RCC 7860 (cell line): ENCODE measurements at regions not wholly inside any gene's neighbourhood (a gene's known extent, or its start where the extent isn't known, plus 50 kb on each side); places are given as distances from the start of the nearest gene placed in this dataset.
"Not testable (repeated sequence)": the region's sequence is repeated elsewhere in the genome, so short reads cannot be mapped to it uniquely, and the experiment has no call there.

Source experiments
- DNase-seq: peaks from one replicate; pipeline ENCODE4 v3.0.0-alpha.2; 2015; ENCODE audit warnings: low spot score
- FAIRE-seq: peaks from 2 replicates; lab custom pipeline; 2012; peaks lifted over from hg19 to GRCh38; lab: Jason Lieb, UNC

GRCh38 chr18:57954935-57955334 is 89.1 kb upstream of the NEDD4L start:
- DNase-seq (no peak), FAIRE-seq (no peak)

GRCh38 chr18:57953883-57954282 is 90.1 kb upstream of the NEDD4L start:
- DNase-seq (no peak), FAIRE-seq (no peak)

GRCh38 chr18:57951999-57952774 is 91.8 kb upstream of the NEDD4L start:
- FAIRE-seq (no peak), DNase-seq (no peak)

GRCh38 chr18:57951117-57951796 is 92.8 kb upstream of the NEDD4L start:
- DNase-seq, result no peak
- FAIRE-seq, result no peak

GRCh38 chr18:57950542-57950941 is 93.5 kb upstream of the NEDD4L start:
- FAIRE-seq (no peak), DNase-seq (no peak)

- DNase-seq, FAIRE-seq: not testable (repeated sequence)
Observed at GRCh38 chr18:57949335-57949734, 94.7 kb upstream of the NEDD4L start.

GRCh38 chr18:57947117-57947516 is 96.9 kb upstream of the NEDD4L start:
- DNase-seq, result no peak
- no peak for FAIRE-seq

GRCh38 chr18:57943723-57944122 is 100.3 kb upstream of the NEDD4L start:
- no peak for DNase-seq
- FAIRE-seq, result no peak

- no peak for FAIRE-seq
Observed at GRCh38 chr18:57942493-57942892, 101.5 kb upstream of the NEDD4L start.

GRCh38 chr18:57941841-57942489 is 102.1 kb upstream of the NEDD4L start:
- DNase-seq, result no peak
- no peak for FAIRE-seq

More at GRCh38 chr18:57942493-57942892, 101.5 kb upstream of the NEDD4L start:
- no peak for DNase-seq

- no peak for FAIRE-seq
- DNase-seq, result no peak
Observed at GRCh38 chr18:57940166-57940660, 103.8 kb upstream of the NEDD4L start.

GRCh38 chr18:57934375-57934774 is 109.7 kb upstream of the NEDD4L start:
- FAIRE-seq, result not testable (repeated sequence)

GRCh38 chr18:57931038-57931437 is 113.0 kb upstream of the NEDD4L start:
- DNase-seq, result no peak
- FAIRE-seq, result no peak

More at GRCh38 chr18:57934375-57934774, 109.7 kb upstream of the NEDD4L start:
- not testable (repeated sequence) for DNase-seq

GRCh38 chr18:57930476-57930875 is 113.5 kb upstream of the NEDD4L start:
- FAIRE-seq (no peak), DNase-seq (no peak)

- DNase-seq (no peak), FAIRE-seq (no peak)
Observed at GRCh38 chr18:57929922-57930321, 114.1 kb upstream of the NEDD4L start.

- FAIRE-seq (no peak), DNase-seq (no peak)
Observed at GRCh38 chr18:57928466-57928865, 115.6 kb upstream of the NEDD4L start.

GRCh38 chr18:57927511-57927910 is 116.5 kb upstream of the NEDD4L start:
- DNase-seq (no peak), FAIRE-seq (no peak)

GRCh38 chr18:57925706-57926105 is 118.3 kb upstream of the NEDD4L start:
- FAIRE-seq (no peak), DNase-seq (no peak)

GRCh38 chr18:57923611-57924010 is 120.4 kb upstream of the NEDD4L start:
- DNase-seq (no peak), FAIRE-seq (no peak)

- DNase-seq (no peak), FAIRE-seq (no peak)
Observed at GRCh38 chr18:57922885-57923284, 119.8 kb upstream of the ATP8B1 start.

- FAIRE-seq (no peak), DNase-seq (peak; percentile 11)
Observed at GRCh38 chr18:57921708-57922107, 118.6 kb upstream of the ATP8B1 start.

GRCh38 chr18:57920036-57920435 is 116.9 kb upstream of the ATP8B1 start:
- no peak for FAIRE-seq

More at GRCh38 chr18:57920036-57920435, 116.9 kb upstream of the ATP8B1 start:
- no peak for DNase-seq
